ENCODE measurements at regions not wholly inside any gene's neighbourhood (a gene's known extent, or its start where the extent isn't known, plus 50 kb on each side); places are given as distances from the start of the nearest gene placed in this dataset.
A peak's percentile ranks its signal among the peaks of the same experiment; 100 is the strongest.

DNA sequence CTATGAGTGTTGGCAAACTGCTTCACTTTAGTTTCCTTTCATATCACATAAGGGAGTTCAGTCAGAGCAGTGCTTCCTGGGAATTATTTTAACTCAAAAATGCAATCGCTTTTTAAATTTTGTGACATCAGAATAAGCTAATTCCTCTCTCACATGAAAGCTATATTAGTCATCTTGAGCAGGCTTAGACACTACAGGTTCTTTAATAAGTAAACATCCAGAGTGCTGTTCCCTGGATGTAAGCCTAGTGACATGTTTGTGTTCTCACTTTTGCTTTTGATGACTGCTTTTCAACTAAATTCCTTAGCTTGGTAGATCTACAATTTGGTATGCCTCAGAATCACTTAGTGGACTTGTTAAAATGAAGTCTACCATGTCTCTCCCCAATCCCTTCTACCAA is 252.7 kb upstream of the POU3F2 start:
- Histone ChIP-seq H3K9me3 (ENCODE audit: control insufficient read depth, insufficient read depth, low read depth, low read length) (no peaks in the 10 kb centered on the region), H3K4me3 (ENCODE audit: low read depth, low read length) (no peak overlapping the region), H3K27ac (ENCODE audit: low read depth, low read length) (no peak overlapping the region), H3K36me3 (ENCODE audit: control insufficient read depth, insufficient read depth, low read length) (no peaks in the 10 kb centered on the region), H3K4me1 (ENCODE audit: control insufficient read depth, insufficient read depth, low read length) (peaks cover 8% of the 10 kb centered on the region; the same call in 1 of the 2 replicates), H3K9ac (ENCODE audit: low read length) (no peak overlapping the region), H3K27me3 (ENCODE audit: control insufficient read depth, insufficient read depth, low read length) (no peaks in the 10 kb centered on the region)

DNA sequence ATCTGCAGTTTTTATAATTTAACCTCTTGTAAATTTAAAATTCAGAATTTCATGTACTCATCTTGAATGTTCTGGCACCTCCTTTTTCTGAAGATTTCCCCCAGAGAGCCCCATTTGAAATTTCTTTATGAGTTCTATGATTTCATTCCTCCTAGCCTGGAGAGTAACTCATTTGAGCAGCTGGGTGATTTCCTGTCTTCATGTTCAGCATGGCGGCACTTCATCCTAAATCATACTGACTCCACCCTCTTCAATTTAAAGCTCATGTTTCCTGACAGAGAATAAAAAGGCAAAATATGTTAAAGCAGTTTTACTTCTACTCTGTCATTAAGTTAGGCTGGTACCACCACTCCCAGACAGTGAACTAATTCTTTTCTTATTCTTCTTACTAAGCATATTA is 250.9 kb upstream of the POU3F2 start:
- H3K36me3 ChIP-seq (ENCODE audit: control insufficient read depth, insufficient read depth, low read length): no peaks in the 10 kb centered on the region
- H3K9ac ChIP-seq (ENCODE audit: low read length): no peak overlapping the region
- peaks cover 8% of the 10 kb centered on the region; the same call in 1 of the 2 replicates for H3K4me1 ChIP-seq (ENCODE audit: control insufficient read depth, insufficient read depth, low read length)
- no peaks in the 10 kb centered on the region for H3K9me3 ChIP-seq (ENCODE audit: control insufficient read depth, insufficient read depth, low read depth, low read length)
- no peak overlapping the region for H3K27ac ChIP-seq (ENCODE audit: low read depth, low read length)
- no peak overlapping the region for H3K4me3 ChIP-seq (ENCODE audit: low read depth, low read length)
- no peaks in the 10 kb centered on the region for H3K27me3 ChIP-seq (ENCODE audit: control insufficient read depth, insufficient read depth, low read length)

DNA sequence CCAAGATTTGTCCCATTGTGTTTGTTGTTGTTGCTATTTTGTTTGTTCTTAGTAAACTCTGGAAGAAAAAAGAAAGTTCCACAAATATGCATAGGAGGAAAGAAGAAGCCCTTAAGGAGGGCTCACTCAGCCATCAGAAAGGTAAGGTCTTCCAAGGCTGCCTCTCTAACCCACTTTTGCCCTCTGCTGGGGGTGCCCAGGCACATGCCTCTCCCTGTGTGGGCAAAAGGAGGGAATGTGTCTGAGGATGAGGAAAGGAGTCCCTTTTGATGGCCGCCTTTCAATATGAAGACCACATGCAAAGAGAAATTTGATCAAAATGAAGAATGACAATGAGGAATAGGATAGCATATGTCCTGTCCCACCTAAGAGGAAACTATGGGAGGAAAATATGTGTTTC is 248.2 kb upstream of the POU3F2 start:
- Histone ChIP-seq H3K4me3 (ENCODE audit: low read depth, low read length) (no peak overlapping the region), H3K4me1 (ENCODE audit: control insufficient read depth, insufficient read depth, low read length) (peaks cover 6% of the 10 kb centered on the region; the same call in 1 of the 2 replicates), H3K36me3 (ENCODE audit: control insufficient read depth, insufficient read depth, low read length) (no peaks in the 10 kb centered on the region), H3K9me3 (ENCODE audit: control insufficient read depth, insufficient read depth, low read depth, low read length) (no peaks in the 10 kb centered on the region), H3K27ac (ENCODE audit: low read depth, low read length) (no peak overlapping the region), H3K27me3 (ENCODE audit: control insufficient read depth, insufficient read depth, low read length) (no peaks in the 10 kb centered on the region), H3K9ac (ENCODE audit: low read length) (no peak overlapping the region)

DNA sequence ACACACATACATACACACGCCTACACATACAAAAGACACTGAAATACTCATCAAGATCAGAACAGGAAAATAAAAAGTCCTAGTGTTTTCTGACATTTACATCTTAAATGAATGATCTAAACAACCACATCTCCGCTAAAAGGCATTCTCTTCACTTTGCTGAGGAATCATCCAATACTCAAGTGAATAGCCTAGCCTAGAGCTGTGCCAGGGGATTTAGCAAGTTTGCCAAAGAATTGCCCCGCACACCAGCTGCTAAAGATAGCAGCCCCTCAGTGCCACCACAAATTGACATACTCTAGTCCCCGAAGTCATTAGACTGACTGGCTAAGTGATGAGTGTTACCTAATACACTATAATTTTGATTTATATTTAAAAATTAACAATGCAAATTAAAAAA is 246.8 kb upstream of the POU3F2 start:
- no peak overlapping the region for H3K27ac ChIP-seq (ENCODE audit: low read depth, low read length)
- H3K9ac ChIP-seq (ENCODE audit: low read length): no peak overlapping the region
- H3K9me3 ChIP-seq (ENCODE audit: control insufficient read depth, insufficient read depth, low read depth, low read length): no peaks in the 10 kb centered on the region
- no peaks in the 10 kb centered on the region for H3K27me3 ChIP-seq (ENCODE audit: control insufficient read depth, insufficient read depth, low read length)
- H3K36me3 ChIP-seq (ENCODE audit: control insufficient read depth, insufficient read depth, low read length): no peaks in the 10 kb centered on the region
- peaks cover 6% of the 10 kb centered on the region; the same call in 1 of the 2 replicates for H3K4me1 ChIP-seq (ENCODE audit: control insufficient read depth, insufficient read depth, low read length)
- no peak overlapping the region for H3K4me3 ChIP-seq (ENCODE audit: low read depth, low read length)

DNA sequence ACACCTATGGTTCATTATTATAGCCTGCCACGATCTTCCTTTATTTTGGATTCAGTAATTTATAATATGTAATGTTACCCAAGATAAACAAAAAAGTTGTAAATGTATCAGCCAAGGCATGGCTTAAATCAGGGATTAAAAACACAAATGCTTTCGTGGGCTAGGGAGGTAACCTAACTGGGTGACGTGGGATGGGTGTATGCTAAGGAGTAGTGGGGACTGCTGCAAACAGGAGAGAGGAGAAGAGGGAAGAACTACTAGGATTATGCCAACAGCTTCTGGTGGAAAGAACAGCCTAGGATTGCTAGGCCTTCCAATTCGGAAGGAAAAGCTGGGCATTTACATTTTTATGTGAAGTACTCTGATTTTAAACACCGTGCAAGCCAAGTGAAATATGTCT is 244.8 kb upstream of the POU3F2 start:
- no peak overlapping the region for H3K9ac ChIP-seq (ENCODE audit: low read length)
- no peaks in the 10 kb centered on the region for H3K27me3 ChIP-seq (ENCODE audit: control insufficient read depth, insufficient read depth, low read length)
- no peak overlapping the region for H3K27ac ChIP-seq (ENCODE audit: low read depth, low read length)
- no peak overlapping the region for H3K4me3 ChIP-seq (ENCODE audit: low read depth, low read length)
- peaks cover 9% of the 10 kb centered on the region; the same call in 1 of the 2 replicates for H3K4me1 ChIP-seq (ENCODE audit: control insufficient read depth, insufficient read depth, low read length)
- H3K9me3 ChIP-seq (ENCODE audit: control insufficient read depth, insufficient read depth, low read depth, low read length): no peaks in the 10 kb centered on the region
- H3K36me3 ChIP-seq (ENCODE audit: control insufficient read depth, insufficient read depth, low read length): no peaks in the 10 kb centered on the region

DNA sequence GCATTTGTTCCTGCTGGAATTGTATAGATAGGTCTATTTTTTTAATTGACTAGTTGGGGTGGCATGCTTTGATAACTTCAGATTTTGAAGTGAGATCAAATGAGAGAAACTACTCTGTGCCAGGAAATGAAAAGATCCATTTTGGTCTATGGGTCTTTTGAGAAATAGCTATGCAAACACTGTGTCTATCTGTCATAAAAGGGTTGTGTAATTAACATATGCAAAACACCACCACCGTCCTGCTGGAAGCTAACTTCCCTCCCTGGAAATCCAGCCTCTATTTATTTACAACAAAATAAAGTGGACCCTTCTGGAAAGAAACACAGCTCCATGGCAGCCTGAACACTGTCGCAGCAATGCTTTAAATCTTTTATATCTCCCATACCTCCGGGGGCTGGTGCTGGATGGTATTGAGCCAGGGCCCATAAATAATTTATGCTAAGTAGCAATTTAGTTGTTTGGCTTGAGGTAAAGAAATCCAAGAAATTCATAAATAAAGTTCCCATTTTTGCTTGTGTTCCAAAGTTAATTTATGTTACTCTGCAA is 244.2 kb upstream of the POU3F2 start:
- H3K4me3 ChIP-seq (ENCODE audit: low read depth, low read length): no peak overlapping the region
- H3K27me3 ChIP-seq (ENCODE audit: control insufficient read depth, insufficient read depth, low read length): no peaks in the 10 kb centered on the region
- H3K9ac ChIP-seq (ENCODE audit: low read length): no peak overlapping the region
- H3K9me3 ChIP-seq (ENCODE audit: control insufficient read depth, insufficient read depth, low read depth, low read length): no peaks in the 10 kb centered on the region
- H3K27ac ChIP-seq (ENCODE audit: low read depth, low read length): no peak overlapping the region
- H3K36me3 ChIP-seq (ENCODE audit: control insufficient read depth, insufficient read depth, low read length): no peaks in the 10 kb centered on the region
- H3K4me1 ChIP-seq (ENCODE audit: control insufficient read depth, insufficient read depth, low read length): peaks cover 9% of the 10 kb centered on the region; the same call in 1 of the 2 replicates

DNA sequence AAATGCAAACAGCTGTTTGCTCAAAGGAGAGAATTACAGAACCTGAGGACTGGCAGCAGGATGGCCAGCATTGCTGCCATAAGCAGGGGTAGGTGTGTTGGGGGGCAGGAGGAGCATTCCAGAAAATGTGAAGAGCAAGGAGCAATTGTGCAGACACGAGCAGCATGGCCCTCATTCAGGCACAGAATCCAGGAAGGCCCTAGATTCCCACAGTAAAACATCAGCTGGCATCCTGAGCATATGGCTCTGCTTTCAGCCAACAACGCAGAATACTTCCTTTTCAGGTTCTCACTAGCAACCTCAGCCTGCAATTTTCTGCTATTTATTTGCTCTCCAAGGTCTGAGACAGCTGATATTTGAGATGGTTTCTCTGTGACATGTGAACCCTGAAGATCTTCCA is 243.4 kb upstream of the POU3F2 start:
- Histone ChIP-seq H3K9me3 (ENCODE audit: control insufficient read depth, insufficient read depth, low read depth, low read length) (no peaks in the 10 kb centered on the region), H3K4me3 (ENCODE audit: low read depth, low read length) (no peak overlapping the region), H3K36me3 (ENCODE audit: control insufficient read depth, insufficient read depth, low read length) (no peaks in the 10 kb centered on the region), H3K9ac (ENCODE audit: low read length) (no peak overlapping the region), H3K4me1 (ENCODE audit: control insufficient read depth, insufficient read depth, low read length) (peaks cover 9% of the 10 kb centered on the region; the same call in 1 of the 2 replicates), H3K27ac (ENCODE audit: low read depth, low read length) (no peak overlapping the region), H3K27me3 (ENCODE audit: control insufficient read depth, insufficient read depth, low read length) (no peaks in the 10 kb centered on the region)

DNA sequence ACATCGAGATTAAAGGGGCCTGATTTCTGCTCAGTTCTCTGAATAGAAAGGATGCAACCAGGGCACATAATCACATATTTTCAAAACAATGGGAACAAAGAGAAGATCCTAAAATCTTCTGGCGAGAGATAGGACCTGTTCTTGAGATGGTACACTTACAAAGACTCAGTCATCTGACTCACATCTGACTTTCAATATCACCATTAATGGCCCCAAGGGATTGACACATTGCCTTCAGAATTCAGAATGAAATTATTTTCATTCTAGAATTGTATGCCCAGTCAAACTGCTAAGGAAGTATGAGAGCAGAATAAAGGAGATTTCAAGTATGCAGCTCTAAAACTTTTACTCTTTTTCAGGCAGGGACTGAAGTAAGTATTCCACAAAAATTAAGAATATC is 240.7 kb upstream of the POU3F2 start:
- Histone ChIP-seq H3K9me3 (ENCODE audit: control insufficient read depth, insufficient read depth, low read depth, low read length) (no peaks in the 10 kb centered on the region), H3K27me3 (ENCODE audit: control insufficient read depth, insufficient read depth, low read length) (no peaks in the 10 kb centered on the region), H3K36me3 (ENCODE audit: control insufficient read depth, insufficient read depth, low read length) (no peaks in the 10 kb centered on the region), H3K9ac (ENCODE audit: low read length) (no peak overlapping the region), H3K4me3 (ENCODE audit: low read depth, low read length) (no peak overlapping the region), H3K27ac (ENCODE audit: low read depth, low read length) (no peak overlapping the region), H3K4me1 (ENCODE audit: control insufficient read depth, insufficient read depth, low read length) (peaks cover 9% of the 10 kb centered on the region; the same call in 1 of the 2 replicates)

DNA sequence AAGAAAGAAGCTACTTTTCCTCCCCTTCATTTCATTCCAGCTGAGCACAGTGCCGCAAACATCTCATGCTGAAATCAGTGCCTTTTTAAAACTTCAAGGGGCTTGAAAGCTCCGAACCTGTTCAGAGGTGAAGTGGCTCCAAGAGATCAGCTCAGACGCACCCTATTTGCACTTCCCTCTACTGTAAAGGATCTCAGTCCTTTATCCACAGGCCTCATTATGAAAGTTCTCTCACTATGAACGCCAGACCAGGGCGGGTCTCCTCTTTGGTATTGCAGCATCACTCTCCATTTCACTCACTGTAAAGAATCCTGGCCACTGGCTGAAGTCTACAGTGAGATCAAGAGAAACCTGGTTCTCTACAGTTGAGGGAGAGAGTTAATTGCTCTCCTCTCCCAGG is 232.7 kb upstream of the POU3F2 start:
- no peaks in the 10 kb centered on the region for H3K27me3 ChIP-seq (ENCODE audit: control insufficient read depth, insufficient read depth, low read length)
- H3K4me3 ChIP-seq (ENCODE audit: low read depth, low read length): no peak overlapping the region
- no peak overlapping the region for H3K27ac ChIP-seq (ENCODE audit: low read depth, low read length)
- no peaks in the 10 kb centered on the region for H3K4me1 ChIP-seq (ENCODE audit: control insufficient read depth, insufficient read depth, low read length)
- H3K9ac ChIP-seq (ENCODE audit: low read length): no peak overlapping the region
- no peaks in the 10 kb centered on the region for H3K9me3 ChIP-seq (ENCODE audit: control insufficient read depth, insufficient read depth, low read depth, low read length)
- H3K36me3 ChIP-seq (ENCODE audit: control insufficient read depth, insufficient read depth, low read length): no peaks in the 10 kb centered on the region

DNA sequence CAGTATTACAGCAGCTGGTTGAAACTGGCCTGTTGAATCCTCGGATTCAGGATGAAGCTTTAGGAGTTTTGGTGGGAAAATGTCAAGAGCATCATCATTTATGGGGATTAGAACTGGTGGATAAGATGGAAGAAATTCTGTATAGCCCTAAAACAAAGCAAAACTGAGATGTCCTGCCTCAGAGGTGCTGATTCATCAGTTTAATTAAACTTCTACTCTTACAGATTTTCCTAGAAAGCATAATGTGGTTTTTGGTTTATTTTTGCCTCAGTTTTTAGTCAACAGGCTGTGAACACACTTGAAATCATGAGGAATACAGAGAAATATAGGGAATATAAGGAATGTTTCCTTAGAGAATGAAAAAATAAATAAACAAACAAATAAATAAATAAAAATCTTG is 228.7 kb upstream of the POU3F2 start:
- Histone ChIP-seq H3K4me1 (ENCODE audit: control insufficient read depth, insufficient read depth, low read length) (no peaks in the 10 kb centered on the region), H3K4me3 (ENCODE audit: low read depth, low read length) (no peak overlapping the region), H3K27me3 (ENCODE audit: control insufficient read depth, insufficient read depth, low read length) (no peaks in the 10 kb centered on the region), H3K9me3 (ENCODE audit: control insufficient read depth, insufficient read depth, low read depth, low read length) (no peaks in the 10 kb centered on the region), H3K9ac (ENCODE audit: low read length) (no peak overlapping the region), H3K36me3 (ENCODE audit: control insufficient read depth, insufficient read depth, low read length) (no peaks in the 10 kb centered on the region), H3K27ac (ENCODE audit: low read depth, low read length) (no peak overlapping the region)

DNA sequence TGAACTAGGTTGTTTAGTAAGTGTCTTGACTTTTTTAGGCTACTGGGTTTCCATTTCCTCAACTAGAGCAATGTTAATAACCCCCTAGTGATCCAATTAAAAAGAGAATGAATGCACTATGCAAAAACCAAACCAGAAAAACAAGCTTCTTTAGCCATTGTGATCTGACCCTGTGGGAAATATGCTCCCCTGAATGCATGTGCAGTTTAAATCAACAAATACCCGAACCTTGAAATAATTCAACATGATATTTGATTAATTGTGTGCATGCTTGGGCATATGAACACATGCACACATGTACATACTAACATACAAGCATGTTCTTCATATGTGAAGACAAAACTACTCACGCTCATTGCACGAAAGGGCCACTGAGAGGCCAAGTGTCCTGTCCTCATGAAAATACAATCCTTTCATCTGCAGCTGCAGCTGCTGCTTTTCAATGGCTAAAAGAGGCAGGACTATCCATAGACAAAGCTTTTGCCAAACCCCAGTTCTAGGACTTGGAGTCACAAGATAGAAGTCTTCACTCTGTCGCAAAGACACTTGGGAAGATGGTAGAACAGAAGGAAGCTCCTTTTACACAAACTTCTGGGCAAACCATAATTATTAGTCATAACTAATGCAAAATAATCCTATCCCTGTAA is 207.1 kb upstream of the POU3F2 start:
- Histone ChIP-seq H3K27me3 (ENCODE audit: control insufficient read depth, insufficient read depth, low read length) (no peaks in the 10 kb centered on the region), H3K4me1 (ENCODE audit: control insufficient read depth, insufficient read depth, low read length) (peaks cover 26% of the 10 kb centered on the region; the same call in 1 of the 2 replicates), H3K36me3 (ENCODE audit: control insufficient read depth, insufficient read depth, low read length) (no peaks in the 10 kb centered on the region), H3K4me3 (ENCODE audit: low read depth, low read length) (no peak overlapping the region; the same call in 1 of the 2 replicates), H3K9me3 (ENCODE audit: control insufficient read depth, insufficient read depth, low read depth, low read length) (no peaks in the 10 kb centered on the region), H3K27ac (ENCODE audit: low read depth, low read length) (0 out of 2 replicates have a peak overlapping the region, but pooled peaks have one; percentile 3), H3K9ac (ENCODE audit: low read length) (no peak overlapping the region)

Measured in HUES6 (cell line).